ENCODE measurements at regions not wholly inside any gene's neighbourhood (a gene's known extent, or its start where the extent isn't known, plus 50 kb on each side); places are given as distances from the start of the nearest gene placed in this dataset.
"Not testable (repeated sequence)": the region's sequence is repeated elsewhere in the genome, so short reads cannot be mapped to it uniquely, and the experiment has no call there.

DNA sequence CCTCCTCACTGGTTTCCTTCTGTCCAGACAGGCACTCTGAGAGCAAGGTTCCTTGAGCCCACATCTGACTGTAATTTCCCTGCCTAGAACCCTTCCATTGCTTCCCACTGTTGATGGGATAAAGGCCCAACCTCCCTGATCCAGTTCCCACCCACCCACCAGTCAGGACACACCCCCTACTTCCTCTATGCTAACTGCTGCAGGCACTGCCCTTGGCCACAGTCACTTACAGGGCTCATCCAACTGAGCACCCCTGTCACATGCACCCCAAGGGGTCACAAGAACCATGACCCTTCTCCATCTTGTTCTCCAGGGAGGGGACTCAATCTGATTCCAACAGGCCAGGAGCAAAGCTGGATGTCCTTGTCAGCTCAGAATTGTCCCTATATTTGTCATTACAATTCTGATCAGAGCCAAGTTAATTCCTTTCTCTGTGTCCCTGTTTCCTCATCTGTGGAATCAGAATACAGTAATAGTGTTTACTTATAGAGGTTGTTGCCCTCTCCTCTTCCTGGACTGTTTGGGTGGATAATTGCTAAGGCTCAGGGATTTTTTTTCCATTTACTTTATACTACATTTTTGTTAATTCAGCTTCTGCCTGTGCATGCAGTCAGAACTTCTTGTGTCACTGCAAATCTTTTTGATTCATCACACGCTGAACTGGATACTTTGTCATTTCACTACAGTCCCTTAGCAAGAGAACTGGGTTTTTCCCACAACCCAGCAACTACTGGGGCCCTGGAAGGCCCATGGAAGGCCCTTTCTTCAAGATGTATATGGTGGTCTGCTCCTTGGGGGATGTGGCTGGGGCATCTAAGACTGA, 105.6 kb upstream of the MAMLD1 start:
- no peaks in the 10 kb centered on the region for H3K27me3 ChIP-seq (ENCODE audit: control insufficient read depth, insufficient read depth, low read length)
- no peaks in the 10 kb centered on the region for H3K36me3 ChIP-seq (ENCODE audit: control insufficient read depth, insufficient read depth, low read length)
- H3K4me3 ChIP-seq (ENCODE audit: low read depth, low read length) = no peak overlapping the region
- no peaks in the 10 kb centered on the region for H3K4me1 ChIP-seq (ENCODE audit: control insufficient read depth, insufficient read depth, low read length)
- no peak overlapping the region for H3K9ac ChIP-seq (ENCODE audit: low read depth, low read length)
- no peaks in the 10 kb centered on the region for H3K9me3 ChIP-seq (ENCODE audit: control insufficient read depth, insufficient read depth, low read length)

DNA sequence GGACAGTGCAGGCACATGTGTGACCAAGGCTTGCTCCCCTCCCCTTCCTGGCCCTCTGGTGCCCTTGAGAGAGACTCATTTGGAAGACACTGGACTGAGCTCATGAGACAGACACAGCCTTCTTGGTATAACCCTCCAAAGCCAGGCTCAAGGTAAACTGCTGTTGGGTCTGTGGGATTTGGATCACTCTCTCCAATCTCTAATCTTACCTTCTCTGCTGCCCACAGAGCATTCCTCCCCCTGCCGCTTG, 105.0 kb upstream of the MAMLD1 start:
- H3K4me3 ChIP-seq (ENCODE audit: low read depth, low read length) = no peak overlapping the region
- H3K9ac ChIP-seq (ENCODE audit: low read depth, low read length) = no peak overlapping the region
- H3K4me1 ChIP-seq (ENCODE audit: control insufficient read depth, insufficient read depth, low read length) = no peaks in the 10 kb centered on the region
- no peaks in the 10 kb centered on the region for H3K27me3 ChIP-seq (ENCODE audit: control insufficient read depth, insufficient read depth, low read length)
- H3K36me3 ChIP-seq (ENCODE audit: control insufficient read depth, insufficient read depth, low read length) = no peaks in the 10 kb centered on the region
- H3K9me3 ChIP-seq (ENCODE audit: control insufficient read depth, insufficient read depth, low read length) = no peaks in the 10 kb centered on the region

DNA sequence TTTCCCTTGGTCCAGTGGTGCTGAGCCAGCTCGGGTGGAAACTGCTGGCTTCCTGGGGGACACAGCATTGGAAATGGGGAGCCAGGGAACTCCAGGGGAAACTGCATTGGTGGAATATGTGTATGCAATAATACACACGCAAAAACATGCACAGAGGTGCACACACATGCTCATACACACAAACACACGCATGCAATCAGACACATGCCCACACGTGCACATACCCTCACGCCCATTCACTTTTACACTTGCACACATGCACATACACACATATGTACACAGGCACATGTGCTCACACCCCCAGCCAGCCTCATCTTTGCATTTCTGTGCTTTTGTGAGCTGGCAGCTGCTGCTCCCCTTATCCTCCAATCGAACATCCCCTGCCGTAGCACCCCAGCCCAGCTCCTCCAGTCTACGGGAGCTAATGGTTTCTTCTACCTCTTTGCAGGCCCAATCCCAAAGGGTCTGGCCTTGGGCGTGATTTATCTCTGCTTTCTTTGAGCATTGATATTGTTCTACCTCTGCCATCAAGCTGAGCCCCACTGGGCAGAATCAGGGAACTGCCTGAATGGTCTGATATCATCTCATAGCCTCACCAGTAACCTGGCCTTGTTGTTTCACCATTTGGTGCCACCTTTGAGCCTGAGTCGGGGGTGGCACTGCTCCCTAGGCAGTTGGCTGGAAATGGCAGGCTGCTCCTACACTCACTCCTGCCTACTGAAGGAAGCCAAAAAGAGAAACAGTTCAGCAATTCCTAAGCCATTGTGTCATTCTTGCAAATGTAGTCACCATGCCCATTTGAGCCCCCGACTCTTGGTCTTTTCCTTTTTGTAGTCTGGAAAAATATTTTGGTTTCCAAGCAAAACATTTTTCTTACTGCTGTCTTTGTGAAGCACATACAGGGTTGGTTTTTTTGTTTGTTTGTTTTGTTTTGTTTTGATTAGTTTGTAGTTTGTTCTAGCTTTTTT, 104.4 kb upstream of the MAMLD1 start:
- Histone ChIP-seq H3K4me3 (ENCODE audit: low read depth, low read length) (no peak overlapping the region), H3K9ac (ENCODE audit: low read depth, low read length) (no peak overlapping the region), H3K4me1 (ENCODE audit: control insufficient read depth, insufficient read depth, low read length) (no peaks in the 10 kb centered on the region), H3K27me3 (ENCODE audit: control insufficient read depth, insufficient read depth, low read length) (no peaks in the 10 kb centered on the region), H3K36me3 (ENCODE audit: control insufficient read depth, insufficient read depth, low read length) (no peaks in the 10 kb centered on the region), H3K9me3 (ENCODE audit: control insufficient read depth, insufficient read depth, low read length) (no peaks in the 10 kb centered on the region)

DNA sequence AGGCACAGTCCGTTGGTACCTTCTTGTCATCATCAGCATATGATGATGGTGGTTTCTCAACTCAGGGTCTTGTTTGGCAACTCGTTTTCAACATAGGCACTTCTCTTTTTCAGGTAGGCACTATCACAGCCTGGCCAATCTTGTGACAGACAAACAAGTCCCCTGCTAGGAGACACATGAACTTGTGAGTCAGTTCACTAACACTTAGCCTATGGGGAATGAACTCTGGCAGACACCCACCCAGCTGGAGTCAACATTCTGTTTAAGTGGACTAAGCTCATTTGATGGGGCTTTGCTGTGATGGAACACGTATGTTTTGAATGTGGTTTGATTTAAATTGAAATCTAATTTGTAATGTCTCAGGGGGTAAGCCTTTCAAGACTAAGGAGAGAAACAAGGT, 100.7 kb upstream of the MAMLD1 start:
- Histone ChIP-seq H3K4me3 (ENCODE audit: low read depth, low read length) (no peak overlapping the region), H3K27me3 (ENCODE audit: control insufficient read depth, insufficient read depth, low read length) (no peaks in the 10 kb centered on the region), H3K4me1 (ENCODE audit: control insufficient read depth, insufficient read depth, low read length) (no peaks in the 10 kb centered on the region), H3K9me3 (ENCODE audit: control insufficient read depth, insufficient read depth, low read length) (no peaks in the 10 kb centered on the region), H3K36me3 (ENCODE audit: control insufficient read depth, insufficient read depth, low read length) (no peaks in the 10 kb centered on the region), H3K9ac (ENCODE audit: low read depth, low read length) (no peak overlapping the region)

DNA sequence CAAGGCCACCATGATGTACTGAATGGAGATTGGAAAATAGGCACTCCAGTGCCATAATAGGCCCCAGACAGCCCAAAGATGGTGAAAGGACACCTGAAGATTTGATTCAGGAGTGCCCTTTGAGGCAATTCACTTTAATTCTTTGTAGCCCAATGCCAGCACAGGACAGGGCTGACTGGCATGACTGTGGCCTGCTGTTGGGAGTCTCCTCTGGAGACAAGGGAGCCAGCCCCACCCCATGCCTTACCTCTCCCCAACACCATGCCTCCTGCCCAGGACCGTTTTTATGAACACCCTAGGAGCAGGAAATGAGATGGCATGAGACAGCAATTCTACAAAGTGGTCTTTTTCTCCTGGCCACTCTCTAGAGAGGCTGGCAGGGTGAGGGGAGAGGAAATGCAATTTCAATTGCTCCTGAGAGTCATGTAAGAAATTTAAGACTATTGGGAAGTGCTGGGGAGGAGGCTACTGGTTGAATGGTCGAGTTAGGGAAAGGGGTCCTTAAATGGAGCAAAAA, 94.2 kb upstream of the MAMLD1 start:
- H3K9me3 ChIP-seq (ENCODE audit: control insufficient read depth, insufficient read depth, low read length) = no peaks in the 10 kb centered on the region
- no peaks in the 10 kb centered on the region for H3K36me3 ChIP-seq (ENCODE audit: control insufficient read depth, insufficient read depth, low read length)
- H3K4me1 ChIP-seq (ENCODE audit: control insufficient read depth, insufficient read depth, low read length) = no peaks in the 10 kb centered on the region
- no peak overlapping the region for H3K4me3 ChIP-seq (ENCODE audit: low read depth, low read length)
- H3K27me3 ChIP-seq (ENCODE audit: control insufficient read depth, insufficient read depth, low read length) = no peaks in the 10 kb centered on the region
- H3K9ac ChIP-seq (ENCODE audit: low read depth, low read length) = no peak overlapping the region

DNA sequence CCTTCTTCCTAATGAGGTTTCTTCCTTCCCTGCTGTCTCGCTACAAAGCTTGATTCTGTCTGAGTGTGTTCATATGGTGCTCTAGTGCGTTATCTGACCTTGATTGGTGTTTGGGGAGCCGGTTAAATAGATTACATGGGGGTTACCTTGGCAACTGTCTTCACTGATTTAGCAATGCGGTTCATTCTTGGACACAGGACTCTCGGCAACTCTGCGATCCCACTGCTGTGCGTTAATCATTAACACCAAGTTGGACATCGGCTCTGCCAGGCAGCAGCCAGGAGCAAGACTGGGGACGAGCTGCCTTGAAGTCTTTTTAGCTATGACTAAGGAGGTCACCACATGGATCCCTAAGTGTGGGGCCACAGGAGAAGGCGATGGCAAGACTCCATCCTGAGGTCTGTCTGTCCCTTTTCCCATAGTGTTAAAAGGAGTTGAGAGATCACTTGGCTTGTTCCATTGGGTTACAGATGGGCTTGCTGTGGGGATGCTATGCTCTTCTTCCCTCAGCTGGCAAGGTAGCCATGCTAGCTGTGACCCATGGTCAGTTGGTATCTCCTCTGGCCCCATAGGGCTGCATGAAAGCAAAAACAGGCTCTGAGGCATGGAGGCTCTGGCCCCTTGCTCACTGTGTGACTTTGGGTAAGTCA, 93.4 kb upstream of the MAMLD1 start:
- no peaks in the 10 kb centered on the region for H3K9me3 ChIP-seq (ENCODE audit: control insufficient read depth, insufficient read depth, low read length)
- H3K27me3 ChIP-seq (ENCODE audit: control insufficient read depth, insufficient read depth, low read length) = no peaks in the 10 kb centered on the region
- no peaks in the 10 kb centered on the region for H3K36me3 ChIP-seq (ENCODE audit: control insufficient read depth, insufficient read depth, low read length)
- no peak overlapping the region for H3K4me3 ChIP-seq (ENCODE audit: low read depth, low read length)
- H3K9ac ChIP-seq (ENCODE audit: low read depth, low read length) = no peak overlapping the region
- H3K4me1 ChIP-seq (ENCODE audit: control insufficient read depth, insufficient read depth, low read length) = no peaks in the 10 kb centered on the region

DNA sequence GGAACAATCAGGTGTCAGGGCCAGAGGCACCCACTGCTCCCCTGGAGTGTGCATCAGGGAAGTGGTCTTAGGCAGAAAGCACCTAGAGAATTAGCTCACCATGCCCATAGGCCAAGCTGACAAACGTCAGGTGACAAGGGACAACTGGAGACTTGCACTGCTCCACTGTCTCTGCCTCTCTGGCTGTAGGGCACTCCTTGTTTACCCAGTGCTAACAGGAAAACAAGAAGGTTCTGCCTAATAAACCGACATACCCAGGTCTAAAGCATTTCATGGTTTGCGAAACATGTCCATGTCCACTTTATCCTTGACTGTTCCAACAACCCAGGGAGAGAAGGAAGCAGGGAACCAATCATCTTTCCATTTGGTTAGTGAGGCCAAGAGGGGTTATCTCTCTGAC, 92.5 kb upstream of the MAMLD1 start:
- Histone ChIP-seq H3K27me3 (ENCODE audit: control insufficient read depth, insufficient read depth, low read length) (no peaks in the 10 kb centered on the region), H3K4me3 (ENCODE audit: low read depth, low read length) (no peak overlapping the region), H3K36me3 (ENCODE audit: control insufficient read depth, insufficient read depth, low read length) (no peaks in the 10 kb centered on the region), H3K9me3 (ENCODE audit: control insufficient read depth, insufficient read depth, low read length) (no peaks in the 10 kb centered on the region), H3K4me1 (ENCODE audit: control insufficient read depth, insufficient read depth, low read length) (no peaks in the 10 kb centered on the region), H3K9ac (ENCODE audit: low read depth, low read length) (no peak overlapping the region)

DNA sequence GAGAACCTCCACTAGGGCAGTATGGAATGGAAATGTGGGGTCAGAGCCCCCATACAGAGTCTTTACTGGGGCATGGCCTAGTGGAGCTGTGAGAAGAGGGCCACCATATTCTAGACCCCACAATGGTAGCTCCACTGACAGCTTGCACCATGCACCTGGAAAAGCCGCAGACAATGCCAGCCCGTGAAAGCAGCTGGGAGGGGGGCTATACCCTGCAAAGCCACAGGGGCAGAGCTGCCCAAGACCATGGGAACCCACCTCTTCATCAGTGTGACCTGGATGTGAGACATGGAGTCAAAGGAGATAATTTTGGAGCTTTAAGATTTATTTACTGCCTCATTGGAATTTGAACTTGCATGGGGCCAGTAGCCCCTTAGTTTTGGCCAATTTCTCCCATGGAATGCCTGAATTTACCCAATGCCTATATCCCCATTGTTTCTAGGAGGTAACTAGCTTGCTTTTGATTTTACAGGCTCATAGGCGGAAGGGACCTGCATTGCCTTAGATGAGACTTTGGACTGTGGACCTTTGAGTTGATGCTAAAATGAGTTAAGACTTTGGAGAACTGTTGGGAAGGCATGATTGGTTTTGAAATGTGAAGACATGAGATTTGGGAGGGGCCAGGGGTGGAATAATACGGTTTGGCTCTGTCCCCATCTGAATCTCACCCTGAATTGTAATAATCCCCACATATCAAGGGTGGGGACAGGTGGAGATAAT, 89.4 kb upstream of the MAMLD1 start:
- not testable (repeated sequence) for H3K9me3 ChIP-seq (ENCODE audit: control insufficient read depth, insufficient read depth, low read length); H3K4me3 ChIP-seq (ENCODE audit: low read depth, low read length); H3K9ac ChIP-seq (ENCODE audit: low read depth, low read length); H3K4me1 ChIP-seq (ENCODE audit: control insufficient read depth, insufficient read depth, low read length); H3K27me3 ChIP-seq (ENCODE audit: control insufficient read depth, insufficient read depth, low read length); H3K36me3 ChIP-seq (ENCODE audit: control insufficient read depth, insufficient read depth, low read length)

DNA sequence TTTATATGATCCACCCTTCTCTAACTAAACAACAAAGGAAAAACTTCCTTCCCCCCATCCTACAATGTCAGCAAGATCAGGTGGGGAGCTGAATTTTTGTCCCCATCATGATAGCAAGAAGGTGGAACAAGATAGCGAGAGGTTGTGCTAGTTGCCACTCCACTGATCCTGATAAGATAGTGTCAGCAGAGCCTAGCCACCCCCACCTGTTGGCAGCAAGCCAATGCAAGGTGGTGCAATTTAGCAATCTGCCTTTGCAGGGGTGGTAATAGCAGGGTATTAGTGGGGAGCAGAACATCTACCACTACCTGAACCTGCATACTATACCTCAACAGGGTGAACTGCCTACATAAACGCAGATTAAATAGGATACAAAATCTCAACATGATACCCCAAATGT, 80.2 kb upstream of the MAMLD1 start:
- Histone ChIP-seq H3K9me3 (ENCODE audit: control insufficient read depth, insufficient read depth, low read length) (no peaks in the 10 kb centered on the region), H3K9ac (ENCODE audit: low read depth, low read length) (no peak overlapping the region), H3K36me3 (ENCODE audit: control insufficient read depth, insufficient read depth, low read length) (no peaks in the 10 kb centered on the region), H3K4me1 (ENCODE audit: control insufficient read depth, insufficient read depth, low read length) (no peaks in the 10 kb centered on the region), H3K4me3 (ENCODE audit: low read depth, low read length) (no peak overlapping the region), H3K27me3 (ENCODE audit: control insufficient read depth, insufficient read depth, low read length) (no peaks in the 10 kb centered on the region)

DNA sequence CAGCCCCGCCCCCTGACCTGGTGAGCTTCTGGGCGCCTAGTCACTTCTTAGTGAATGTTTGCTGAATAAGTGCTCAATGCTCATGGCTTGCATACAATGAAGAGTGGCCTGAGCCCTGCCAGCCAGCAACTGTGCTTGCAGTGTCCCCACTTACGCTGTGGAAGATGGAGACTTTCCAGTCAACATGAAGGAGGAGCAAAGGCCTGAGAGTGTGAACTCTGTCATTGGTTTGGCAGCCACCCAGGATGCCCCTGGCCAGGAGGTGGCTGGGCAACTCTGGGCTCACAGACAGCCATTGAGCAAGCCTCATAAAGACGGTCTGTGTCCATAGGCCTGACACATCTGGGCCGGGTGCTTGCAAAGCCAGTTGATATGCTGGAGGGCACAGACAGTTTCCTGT, 72.1 kb upstream of the MAMLD1 start:
- H3K27me3 ChIP-seq (ENCODE audit: control insufficient read depth, insufficient read depth, low read length) = no peaks in the 10 kb centered on the region
- no peaks in the 10 kb centered on the region for H3K36me3 ChIP-seq (ENCODE audit: control insufficient read depth, insufficient read depth, low read length)
- H3K9ac ChIP-seq (ENCODE audit: low read depth, low read length) = no peak overlapping the region
- no peaks in the 10 kb centered on the region for H3K4me1 ChIP-seq (ENCODE audit: control insufficient read depth, insufficient read depth, low read length)
- H3K9me3 ChIP-seq (ENCODE audit: control insufficient read depth, insufficient read depth, low read length) = peaks cover 5% of the 10 kb centered on the region
- no peak overlapping the region for H3K4me3 ChIP-seq (ENCODE audit: low read depth, low read length)

DNA sequence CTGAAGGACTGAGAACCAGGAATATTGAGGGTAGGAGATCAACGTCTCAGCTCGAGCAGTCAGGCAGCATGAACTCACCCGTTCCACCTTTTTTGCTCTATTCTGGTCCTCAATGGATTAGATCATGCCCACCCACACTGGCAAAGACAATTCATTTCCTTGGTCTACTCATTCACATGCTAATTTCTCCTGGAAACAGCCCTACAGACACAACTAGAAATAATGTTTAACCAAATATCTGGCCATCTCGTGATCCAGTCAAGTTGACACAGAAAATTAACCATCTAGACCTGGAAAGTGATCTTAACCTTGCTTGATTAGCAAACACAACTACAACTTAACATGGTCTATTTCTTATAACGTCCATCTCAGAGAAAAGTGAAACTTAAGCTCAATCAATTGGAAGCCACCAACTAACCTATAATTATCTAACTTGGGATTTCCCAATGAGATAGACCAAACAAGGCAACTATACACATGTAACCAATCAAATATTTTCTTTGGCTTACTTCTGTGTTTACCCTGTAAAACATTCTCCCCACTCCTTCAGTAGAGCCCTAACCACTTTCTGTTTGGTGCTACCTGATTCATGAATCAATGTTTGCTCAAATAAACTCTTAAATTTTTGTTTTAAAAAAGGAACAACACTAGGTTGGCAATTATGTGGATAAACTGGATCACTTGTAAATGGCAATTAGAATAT, 69.7 kb upstream of the MAMLD1 start:
- Histone ChIP-seq H3K27me3 (ENCODE audit: control insufficient read depth, insufficient read depth, low read length) (no peaks in the 10 kb centered on the region), H3K4me1 (ENCODE audit: control insufficient read depth, insufficient read depth, low read length) (no peaks in the 10 kb centered on the region), H3K9me3 (ENCODE audit: control insufficient read depth, insufficient read depth, low read length) (peaks cover 5% of the 10 kb centered on the region), H3K9ac (ENCODE audit: low read depth, low read length) (no peak overlapping the region), H3K36me3 (ENCODE audit: control insufficient read depth, insufficient read depth, low read length) (no peaks in the 10 kb centered on the region), H3K4me3 (ENCODE audit: low read depth, low read length) (no peak overlapping the region)

Data from iPS-15b (cell line).